Stimulated activated CD8-positive, alpha-beta memory T cell treated with anti-CD3 and anti-CD28 coated beads, Interleukin-15, amount 100 ng/mL, for 48 hours (primary cell): ENCODE measurements at regions not wholly inside any gene's neighbourhood (a gene's known extent, or its start where the extent isn't known, plus 50 kb on each side); places are given as distances from the start of the nearest gene placed in this dataset.
"Not testable (repeated sequence)": the region's sequence is repeated elsewhere in the genome, so short reads cannot be mapped to it uniquely, and the experiment has no call there.

Experiments
- DNase-seq, 2 donors: peaks; one replicate each; pipeline ENCODE4 v3.0.0-alpha.2; 2020; ENCODE audit warnings: low read depth in 2 of 2

DNA sequence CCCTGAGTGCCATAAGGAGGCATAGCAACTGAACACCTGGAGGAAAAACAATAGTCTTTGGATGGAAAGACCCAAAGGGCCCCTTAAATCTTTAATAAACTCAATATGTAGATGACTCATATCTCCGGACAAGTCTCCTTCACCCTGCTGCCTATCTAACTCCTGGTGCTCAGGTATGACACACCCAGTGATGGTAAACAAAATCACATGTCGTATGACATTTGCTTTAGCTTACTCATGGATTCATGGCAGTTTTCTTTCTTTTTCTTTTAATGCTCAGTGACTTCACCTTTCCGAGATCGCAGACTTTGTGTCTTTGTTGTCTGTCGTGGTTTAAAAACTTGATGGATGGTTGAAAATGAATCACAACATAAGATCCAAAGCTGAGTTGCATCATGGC is 208.5 kb upstream of the PROX1 start:
- DNase-seq = no peak

DNA sequence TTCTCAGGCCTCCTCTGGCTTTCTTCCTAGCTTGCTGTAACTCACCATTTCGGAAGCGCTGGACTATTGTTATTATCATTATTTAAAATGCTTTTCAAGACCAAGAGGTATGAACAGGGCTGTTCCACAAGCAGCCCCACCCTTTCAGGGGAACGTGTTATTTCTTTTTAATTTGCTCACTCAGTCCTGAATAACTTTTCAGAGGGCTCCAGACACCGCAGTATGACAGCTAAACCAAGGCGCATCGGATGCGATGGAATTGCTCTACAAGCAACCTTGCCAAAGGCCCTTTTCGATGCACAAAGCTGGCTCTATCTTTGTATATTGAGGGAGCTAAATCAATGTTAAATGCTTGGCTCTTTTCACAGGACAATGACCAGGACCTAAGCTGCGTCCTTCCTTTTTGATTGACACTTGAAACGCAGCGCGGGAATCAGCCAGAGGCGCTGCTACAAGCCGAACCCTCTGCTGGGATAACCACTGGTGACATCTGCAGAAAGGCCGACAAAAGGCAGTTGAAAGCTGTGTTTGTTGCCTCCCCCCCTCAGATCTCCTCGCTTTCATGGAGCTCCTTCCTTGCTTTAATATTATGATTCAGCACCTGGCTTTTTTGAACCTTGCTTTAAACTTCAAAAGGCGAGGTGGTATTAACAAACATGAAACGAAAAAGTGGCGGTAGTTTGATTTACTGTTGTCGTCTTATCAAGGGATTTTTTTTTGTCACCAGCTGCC is 204.7 kb upstream of the PROX1 start:
- no peak for DNase-seq

DNA sequence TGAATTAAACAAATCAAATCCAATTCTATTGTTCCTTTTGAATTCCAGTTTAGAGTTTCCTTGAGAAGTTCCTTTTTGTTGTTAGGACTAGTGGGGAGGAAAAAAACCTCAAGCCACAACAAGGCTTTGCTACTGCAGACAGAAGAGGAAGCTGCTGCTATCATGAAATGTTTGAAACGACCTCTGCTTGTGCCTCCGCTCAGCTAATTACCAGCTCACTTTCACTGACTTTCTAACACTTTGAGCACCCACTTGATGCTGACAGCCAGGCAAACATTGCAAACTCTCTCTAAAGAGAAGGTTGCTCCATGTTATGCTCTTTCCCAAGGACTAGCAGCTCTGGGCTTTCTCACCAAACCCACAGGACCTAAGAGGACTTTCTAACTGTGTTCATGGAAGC is 203.9 kb upstream of the PROX1 start:
- DNase-seq = no peak

GRCh38 chr1:213786683-213787082 is 201.1 kb upstream of the PROX1 start:
- no peak for DNase-seq

- no peak for DNase-seq
Observed at GRCh38 chr1:213790565-213790964, 197.2 kb upstream of the PROX1 start.

DNA sequence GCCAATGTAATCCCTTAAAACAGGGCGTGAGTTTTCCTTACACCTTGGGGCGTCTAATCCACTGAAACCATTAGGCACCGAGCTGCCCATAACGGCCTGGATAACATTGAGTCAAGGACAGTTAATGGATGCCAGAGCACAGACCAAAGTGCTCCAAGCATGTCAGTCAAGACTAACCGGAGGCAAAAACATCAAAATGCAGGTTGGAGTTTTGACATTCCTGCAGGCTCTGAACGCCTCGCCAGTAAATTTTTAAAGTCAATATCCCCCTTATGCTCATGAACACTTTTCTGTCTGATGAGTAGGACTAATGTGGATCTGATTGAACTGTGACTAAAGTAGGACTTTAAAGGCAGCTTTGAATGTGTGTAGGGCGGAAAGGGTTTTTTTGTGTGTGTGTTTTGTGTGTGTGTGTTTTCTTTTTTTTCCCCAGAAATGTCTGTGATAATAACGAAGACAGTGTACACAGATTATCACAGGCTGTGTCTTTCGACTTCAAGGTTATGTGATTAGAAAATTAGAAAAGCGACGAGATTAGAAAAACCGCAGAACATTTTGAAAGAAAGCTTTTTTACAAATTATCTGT is 194.2 kb upstream of the PROX1 start:
- DNase-seq = no peak

- no peak for DNase-seq
Observed at GRCh38 chr1:213796525-213796924, 191.2 kb upstream of the PROX1 start.

GRCh38 chr1:213808288-213808687 is 179.5 kb upstream of the PROX1 start:
- DNase-seq = not testable (repeated sequence)

DNA sequence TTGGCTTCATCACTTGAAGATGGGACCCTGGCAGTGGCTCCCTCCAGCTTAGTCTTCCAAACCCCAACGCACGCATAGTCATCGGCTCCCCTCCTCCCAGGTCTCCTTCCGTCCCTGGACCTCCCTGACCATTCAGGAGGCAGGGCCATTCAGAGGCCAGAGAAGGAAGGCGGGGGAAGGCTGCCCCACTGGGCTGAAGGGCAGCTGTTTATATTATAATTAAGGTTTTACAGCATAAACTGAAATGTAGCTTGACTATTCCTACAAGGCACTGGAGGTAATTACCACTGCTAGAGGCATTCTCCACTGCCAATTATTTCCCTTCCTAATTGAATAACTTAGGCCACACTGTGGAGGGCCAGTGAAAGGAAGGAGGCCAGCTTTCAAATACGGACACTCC is 170.6 kb upstream of the PROX1 start:
- DNase-seq = no peak

DNA sequence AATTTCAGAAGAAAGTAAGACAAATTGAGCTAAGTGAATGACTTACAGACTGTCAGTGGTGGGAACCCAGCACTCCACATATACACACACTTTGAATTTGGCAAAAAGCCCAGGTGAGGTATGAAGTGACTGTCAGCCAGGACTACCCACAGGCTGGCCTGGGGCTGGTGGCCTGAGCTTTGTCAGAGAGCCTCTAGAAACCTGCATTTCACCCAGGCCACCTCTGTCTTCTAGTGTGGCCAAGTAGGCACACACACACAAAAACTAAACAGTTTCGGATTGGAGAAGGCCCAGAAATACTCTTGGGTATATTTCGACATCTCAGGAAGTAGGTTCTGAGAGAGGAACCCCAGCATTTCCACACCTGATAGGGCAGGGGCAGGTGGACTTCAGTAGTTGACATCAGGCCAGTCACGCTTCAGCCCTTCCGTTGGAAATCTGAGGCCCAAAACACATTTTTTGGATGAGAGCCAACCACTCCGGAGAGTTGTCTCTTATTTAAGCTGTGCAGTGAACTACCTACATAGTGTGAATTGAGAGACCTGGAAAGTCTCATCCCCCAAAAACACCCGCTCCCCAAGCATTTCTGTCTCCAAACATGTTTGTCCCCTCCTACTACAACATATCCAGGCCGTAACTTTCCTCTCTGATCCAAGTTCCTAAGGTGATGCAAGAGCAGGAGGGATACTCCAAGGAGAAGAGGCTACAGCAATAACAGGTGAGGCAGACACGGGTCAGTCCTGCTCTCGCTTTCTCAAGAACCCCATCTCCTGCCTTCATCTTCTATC is 167.2 kb upstream of the PROX1 start:
- no peak for DNase-seq

DNA sequence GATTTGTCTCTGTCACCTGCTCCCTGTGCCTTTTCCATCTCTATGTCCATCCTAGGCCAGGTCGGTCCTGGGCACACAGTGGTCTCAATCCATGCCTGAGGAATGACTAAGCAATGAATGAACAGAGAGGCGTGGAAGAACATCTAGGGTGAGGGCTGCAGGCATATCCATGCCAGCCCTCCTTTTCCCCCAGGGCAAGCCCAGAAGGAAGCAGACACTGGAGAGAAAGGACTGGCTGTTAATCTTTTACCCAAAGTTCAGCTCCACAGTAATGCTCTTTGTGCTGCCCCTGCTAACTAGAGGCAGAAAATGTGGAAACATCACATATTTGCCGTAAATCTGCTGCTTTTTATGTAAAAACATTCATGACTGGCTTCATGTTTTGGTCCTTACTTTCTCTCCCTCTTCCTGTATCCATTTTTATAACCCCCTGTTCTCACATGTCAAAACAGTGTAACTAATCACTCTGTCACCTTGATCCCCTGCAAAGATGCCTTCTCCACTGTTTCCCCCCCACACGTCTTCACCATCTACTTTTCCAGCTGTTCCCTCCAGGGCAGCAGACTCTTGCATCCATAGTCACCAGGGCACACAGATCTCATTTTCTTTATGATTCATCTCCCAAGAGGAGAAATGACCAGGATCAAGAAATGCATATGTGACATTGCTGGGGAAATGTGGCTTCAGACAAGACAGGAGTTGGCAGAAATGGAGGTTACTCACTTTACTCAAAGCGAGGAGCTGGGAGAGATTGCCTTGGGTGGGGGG is 166.4 kb upstream of the PROX1 start:
- no peak for DNase-seq

DNA sequence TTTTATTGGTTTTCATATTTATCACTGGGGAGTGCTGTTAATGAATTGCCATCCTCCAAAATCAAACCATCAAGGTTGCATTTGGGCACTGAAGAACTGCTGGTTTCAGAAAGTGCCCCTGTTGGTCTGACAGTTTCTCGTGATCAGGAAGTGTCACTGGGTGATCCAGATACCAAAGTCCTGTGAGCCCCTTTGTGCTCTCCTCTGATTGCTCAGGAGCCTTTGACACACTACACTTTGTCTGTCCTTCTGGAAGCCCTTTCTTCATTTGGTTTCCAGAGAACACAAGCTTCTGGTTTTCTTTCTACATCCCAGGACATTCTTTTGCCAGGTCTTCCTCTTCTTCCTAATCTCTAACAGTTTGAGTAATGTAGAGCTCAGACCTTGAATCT is 165.8 kb upstream of the PROX1 start:
- no peak for DNase-seq

DNA sequence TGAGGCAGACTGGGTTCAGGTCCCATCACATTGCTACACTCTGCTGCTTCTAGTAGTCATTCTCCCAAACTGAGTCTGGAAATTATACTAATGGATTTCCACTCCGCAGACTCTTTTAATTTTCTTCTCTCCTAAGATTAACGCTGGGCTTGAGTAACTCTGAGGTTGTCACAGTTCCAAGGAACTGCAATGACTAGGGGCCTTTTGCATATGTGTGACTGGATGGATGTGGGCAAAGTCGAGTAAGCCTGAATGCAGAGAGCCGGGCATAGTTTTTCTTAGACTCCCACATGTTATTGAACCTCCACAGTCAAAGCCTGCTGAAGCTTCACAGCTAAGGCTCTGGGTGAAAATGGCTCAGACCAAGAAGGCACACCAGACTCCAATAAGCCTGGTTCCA is 160.9 kb upstream of the PROX1 start:
- DNase-seq = no peak

DNA sequence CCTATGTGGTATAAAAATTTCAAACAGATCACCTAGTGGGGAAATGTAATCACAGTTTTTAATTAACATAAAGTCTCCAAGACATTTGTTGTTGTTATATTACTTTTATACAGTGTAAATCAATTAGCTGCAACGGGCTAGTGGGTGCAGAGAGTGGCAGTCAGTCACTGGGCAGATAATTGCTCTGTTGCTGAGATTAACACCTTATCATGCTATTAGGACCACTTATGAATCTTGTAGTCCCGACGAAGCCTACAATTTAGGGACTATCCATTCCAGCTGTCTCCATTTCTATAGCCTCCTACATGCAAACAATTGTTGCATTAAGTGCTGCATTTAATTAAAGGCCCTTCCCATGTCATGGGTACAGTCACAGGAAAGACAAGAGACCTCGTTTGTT is 158.9 kb upstream of the PROX1 start:
- no peak for DNase-seq

DNA sequence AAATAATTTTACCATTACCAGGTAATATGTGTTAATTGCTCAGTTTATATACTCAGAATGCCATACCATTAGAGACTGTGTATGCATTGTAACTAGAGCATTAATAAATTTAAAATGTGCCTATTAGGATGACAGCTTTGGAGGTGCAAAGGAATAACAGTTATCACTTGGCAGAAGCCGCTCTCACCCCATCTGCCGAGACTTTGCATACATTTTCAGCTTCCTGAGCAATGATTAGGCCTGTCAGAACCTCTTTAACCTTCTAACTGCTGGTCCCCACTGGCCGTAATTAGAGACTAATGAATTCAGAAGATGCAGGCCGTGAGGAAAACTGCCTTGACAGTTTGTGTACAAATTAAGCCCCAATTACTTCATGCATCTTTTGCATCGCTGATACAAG is 158.0 kb upstream of the PROX1 start:
- DNase-seq = no peak

- no peak for DNase-seq
Observed at GRCh38 chr1:213830371-213830770, 157.4 kb upstream of the PROX1 start.

GRCh38 chr1:213840575-213840974 is 147.2 kb upstream of the PROX1 start:
- DNase-seq = no peak

- DNase-seq = no peak
Observed at GRCh38 chr1:213844632-213845031, 143.1 kb upstream of the PROX1 start.

DNA sequence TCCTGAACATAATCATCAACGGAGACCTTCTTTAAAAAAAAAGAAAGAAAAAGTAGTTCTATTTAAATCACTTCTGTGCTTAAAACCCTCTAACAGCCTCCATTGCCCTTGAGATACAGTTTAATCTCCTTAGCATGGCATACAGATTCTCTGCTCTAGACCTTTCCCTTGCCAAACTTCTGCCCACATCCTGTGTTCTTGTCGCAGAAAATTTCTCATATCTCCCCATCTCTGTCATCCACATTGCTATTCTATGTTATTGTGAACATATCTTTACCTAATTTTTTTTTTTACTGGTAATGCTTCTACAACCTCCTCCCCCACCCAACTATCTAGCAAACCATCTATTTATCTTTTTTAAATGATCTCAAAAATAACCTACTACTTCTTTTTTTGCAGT is 135.7 kb upstream of the PROX1 start:
- DNase-seq = no peak

- DNase-seq = no peak
Observed at GRCh38 chr1:213858581-213858980, 129.2 kb upstream of the PROX1 start.

- DNase-seq = no peak
Observed at GRCh38 chr1:213861841-213862240, 125.9 kb upstream of the PROX1 start.

- no peak for DNase-seq
Observed at GRCh38 chr1:213864091-213864490, 123.7 kb upstream of the PROX1 start.
